CD4-positive, alpha-beta T cell treated with Interleukin-2 at 100 ng/mL for 4 hours (primary cell): ENCODE measurements at regions not wholly inside any gene's neighbourhood (a gene's known extent, or its start where the extent isn't known, plus 50 kb on each side); places are given as distances from the start of the nearest gene placed in this dataset.

ENCODE experiments used
- DNase-seq: peaks from one replicate; pipeline ENCODE4 v3.0.0-alpha.2; 2020; ENCODE audit warnings: low spot score

- no peak for DNase-seq
Measured at GRCh38 chr7:28231176-28231575, 50.6 kb upstream of the JAZF1 start.

GRCh38 chr7:28236560-28236959 is 56.0 kb upstream of the JAZF1 start:
- no peak for DNase-seq

GRCh38 chr7:28237363-28237762 is 56.8 kb upstream of the JAZF1 start:
- DNase-seq, result no peak

- no peak for DNase-seq
Measured at GRCh38 chr7:28239823-28240204, 59.2 kb upstream of the JAZF1 start.

- no peak for DNase-seq
Measured at GRCh38 chr7:28240481-28240880, 59.9 kb upstream of the JAZF1 start.

- no peak for DNase-seq
Measured at GRCh38 chr7:28243861-28244260, 63.3 kb upstream of the JAZF1 start.

GRCh38 chr7:28245123-28245878 is 64.7 kb upstream of the JAZF1 start:
- DNase-seq, result no peak

- no peak for DNase-seq
Measured at GRCh38 chr7:28246921-28247461, 66.4 kb upstream of the JAZF1 start.

GRCh38 chr7:28258240-28258639 is 77.6 kb upstream of the JAZF1 start:
- DNase-seq, result no peak

GRCh38 chr7:28260969-28261368 is 80.4 kb upstream of the JAZF1 start:
- DNase-seq, result no peak

- DNase-seq, result no peak
Measured at GRCh38 chr7:28263622-28264271, 83.2 kb upstream of the JAZF1 start.

GRCh38 chr7:28266402-28266801 is 85.8 kb upstream of the JAZF1 start:
- DNase-seq, result no peak

- no peak for DNase-seq
Measured at GRCh38 chr7:28267012-28267411, 86.4 kb upstream of the JAZF1 start.

- DNase-seq, result no peak
Measured at GRCh38 chr7:28269700-28270361, 89.2 kb upstream of the JAZF1 start.

GRCh38 chr7:28270536-28270935 is 89.9 kb upstream of the JAZF1 start:
- DNase-seq, result no peak

GRCh38 chr7:28272461-28272877 is 91.9 kb upstream of the JAZF1 start:
- DNase-seq, result peak; percentile 33

GRCh38 chr7:28276298-28276697 is 95.7 kb upstream of the JAZF1 start:
- no peak for DNase-seq

- DNase-seq, result no peak
Measured at GRCh38 chr7:28277364-28277763, 96.8 kb upstream of the JAZF1 start.

- DNase-seq, result no peak
Measured at GRCh38 chr7:28277958-28278357, 97.4 kb upstream of the JAZF1 start.

- DNase-seq, result no peak
Measured at GRCh38 chr7:28280516-28280915, 99.9 kb upstream of the JAZF1 start.

GRCh38 chr7:28290496-28290895 is 109.9 kb upstream of the JAZF1 start:
- DNase-seq, result no peak

GRCh38 chr7:28291559-28291958 is 111.0 kb upstream of the JAZF1 start:
- no peak for DNase-seq
